Ishikawa (cell line): ENCODE measurements at regions not wholly inside any gene's neighbourhood (a gene's known extent, or its start where the extent isn't known, plus 50 kb on each side); places are given as distances from the start of the nearest gene placed in this dataset.

ENCODE experiments used
- CEBPB ChIP-seq: IDR thresholded peaks from 2 replicates; pipeline ENCODE4 v1.6.1; 2012
- CREB1 ChIP-seq: IDR thresholded peaks from 2 replicates; pipeline ENCODE4 v1.6.1; 2012; ENCODE audit warnings: low read depth
- EGR1 ChIP-seq: IDR thresholded peaks from 2 replicates; pipeline ENCODE4 v1.6.1; 2012
- EP300 ChIP-seq: IDR thresholded peaks from 2 replicates; pipeline ENCODE4 v1.6.1; 2012; ENCODE audit warnings: borderline replicate concordance
- FOXM1 ChIP-seq: IDR thresholded peaks from 2 replicates; pipeline ENCODE4 v1.6.1; 2012; ENCODE audit warnings: low read depth, borderline replicate concordance
- NFIC ChIP-seq: IDR thresholded peaks from 2 replicates; pipeline ENCODE4 v1.6.1; 2012
- RAD21 ChIP-seq: IDR thresholded peaks from 2 replicates; pipeline ENCODE4 v1.6.1; 2012; ENCODE audit warnings: low read depth
- TAF1 ChIP-seq: IDR thresholded peaks from 2 replicates; pipeline ENCODE4 v1.6.1; 2012; ENCODE audit warnings: low read depth, mild to moderate bottlenecking
- TCF12 ChIP-seq: IDR thresholded peaks from 2 replicates; pipeline ENCODE4 v1.6.1; 2012; ENCODE audit warnings: low read depth
- TEAD4 ChIP-seq: IDR thresholded peaks from 2 replicates; pipeline ENCODE4 v1.6.1; 2012
- YY1 ChIP-seq: IDR thresholded peaks from 2 replicates; pipeline ENCODE4 v1.6.1; 2012; ENCODE audit warnings: low read depth
- ZBTB7A ChIP-seq: IDR thresholded peaks from 2 replicates; pipeline ENCODE4 v1.6.1; 2012; ENCODE audit warnings: low read depth
- TF ChIP-seq, protein P1 (sequence below): IDR thresholded peaks from 2 replicates; pipeline ENCODE4 v1.6.1; 2012; ENCODE audit warnings: low read depth, mild to moderate bottlenecking
- TF ChIP-seq, protein P2 (sequence below): IDR thresholded peaks from 2 replicates; pipeline ENCODE4 v1.6.1; 2012
- TF ChIP-seq, protein P3 (sequence below): IDR thresholded peaks from 2 replicates; pipeline ENCODE4 v1.6.1; 2012

DNA sequence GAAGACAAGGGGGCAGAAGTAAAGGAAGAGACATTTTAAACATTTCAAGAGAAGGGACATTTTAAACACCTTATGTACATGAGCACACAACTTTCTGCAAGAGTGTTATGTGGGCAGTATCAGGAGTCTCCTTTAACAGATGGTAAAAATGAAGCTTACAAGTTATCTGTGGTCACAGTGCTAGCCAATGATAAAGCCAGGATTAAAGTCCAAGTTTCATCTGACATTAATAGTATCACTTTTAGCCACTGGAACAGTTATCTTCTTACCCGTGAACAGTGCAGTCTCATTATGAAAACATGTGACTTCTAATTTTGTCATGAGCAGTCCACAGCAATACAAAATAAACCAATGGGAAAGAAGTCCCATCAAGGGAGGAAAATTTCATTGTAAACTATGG lies 627.9 kb upstream of the AGA start:
- TF ChIP-seq TCF12 (no peak), CEBPB (no peak), TAF1 (no peak), FOXM1 (no peak), EGR1 (no peak), YY1 (no peak), CREB1 (no peak), NFIC (no peak), EP300 (no peak), RAD21 (no peak)
- TF ChIP-seq, protein P1, sequence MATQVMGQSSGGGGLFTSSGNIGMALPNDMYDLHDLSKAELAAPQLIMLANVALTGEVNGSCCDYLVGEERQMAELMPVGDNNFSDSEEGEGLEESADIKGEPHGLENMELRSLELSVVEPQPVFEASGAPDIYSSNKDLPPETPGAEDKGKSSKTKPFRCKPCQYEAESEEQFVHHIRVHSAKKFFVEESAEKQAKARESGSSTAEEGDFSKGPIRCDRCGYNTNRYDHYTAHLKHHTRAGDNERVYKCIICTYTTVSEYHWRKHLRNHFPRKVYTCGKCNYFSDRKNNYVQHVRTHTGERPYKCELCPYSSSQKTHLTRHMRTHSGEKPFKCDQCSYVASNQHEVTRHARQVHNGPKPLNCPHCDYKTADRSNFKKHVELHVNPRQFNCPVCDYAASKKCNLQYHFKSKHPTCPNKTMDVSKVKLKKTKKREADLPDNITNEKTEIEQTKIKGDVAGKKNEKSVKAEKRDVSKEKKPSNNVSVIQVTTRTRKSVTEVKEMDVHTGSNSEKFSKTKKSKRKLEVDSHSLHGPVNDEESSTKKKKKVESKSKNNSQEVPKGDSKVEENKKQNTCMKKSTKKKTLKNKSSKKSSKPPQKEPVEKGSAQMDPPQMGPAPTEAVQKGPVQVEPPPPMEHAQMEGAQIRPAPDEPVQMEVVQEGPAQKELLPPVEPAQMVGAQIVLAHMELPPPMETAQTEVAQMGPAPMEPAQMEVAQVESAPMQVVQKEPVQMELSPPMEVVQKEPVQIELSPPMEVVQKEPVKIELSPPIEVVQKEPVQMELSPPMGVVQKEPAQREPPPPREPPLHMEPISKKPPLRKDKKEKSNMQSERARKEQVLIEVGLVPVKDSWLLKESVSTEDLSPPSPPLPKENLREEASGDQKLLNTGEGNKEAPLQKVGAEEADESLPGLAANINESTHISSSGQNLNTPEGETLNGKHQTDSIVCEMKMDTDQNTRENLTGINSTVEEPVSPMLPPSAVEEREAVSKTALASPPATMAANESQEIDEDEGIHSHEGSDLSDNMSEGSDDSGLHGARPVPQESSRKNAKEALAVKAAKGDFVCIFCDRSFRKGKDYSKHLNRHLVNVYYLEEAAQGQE: no peak
- TF ChIP-seq, protein P2, sequence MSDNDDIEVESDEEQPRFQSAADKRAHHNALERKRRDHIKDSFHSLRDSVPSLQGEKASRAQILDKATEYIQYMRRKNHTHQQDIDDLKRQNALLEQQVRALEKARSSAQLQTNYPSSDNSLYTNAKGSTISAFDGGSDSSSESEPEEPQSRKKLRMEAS: no peak
- TF ChIP-seq, protein P3, sequence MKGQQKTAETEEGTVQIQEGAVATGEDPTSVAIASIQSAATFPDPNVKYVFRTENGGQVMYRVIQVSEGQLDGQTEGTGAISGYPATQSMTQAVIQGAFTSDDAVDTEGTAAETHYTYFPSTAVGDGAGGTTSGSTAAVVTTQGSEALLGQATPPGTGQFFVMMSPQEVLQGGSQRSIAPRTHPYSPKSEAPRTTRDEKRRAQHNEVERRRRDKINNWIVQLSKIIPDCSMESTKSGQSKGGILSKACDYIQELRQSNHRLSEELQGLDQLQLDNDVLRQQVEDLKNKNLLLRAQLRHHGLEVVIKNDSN: no peak

DNA sequence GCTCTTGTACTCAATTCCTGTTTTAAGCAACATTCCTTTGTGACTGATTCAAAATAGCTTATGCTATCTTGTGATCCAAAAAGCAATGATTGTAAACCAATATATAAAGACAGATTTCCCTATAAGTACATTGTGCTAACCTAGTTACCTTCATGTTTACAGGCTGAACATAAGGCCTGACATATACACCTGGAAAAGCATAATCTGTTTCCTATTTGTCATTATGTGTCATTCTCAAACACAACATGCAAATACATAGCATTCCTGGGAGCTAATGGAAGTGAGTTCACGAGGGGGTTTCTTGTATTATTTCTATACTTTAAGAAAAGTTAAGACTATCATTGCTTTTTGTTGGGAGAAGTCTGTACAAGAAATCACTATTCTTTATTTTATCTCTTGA lies 638.1 kb upstream of the AGA start:
- TF ChIP-seq TCF12: no peak
- TF ChIP-seq NFIC: no peak
- no peak for TF ChIP-seq FOXM1
- TF ChIP-seq, protein P3: no peak
- TF ChIP-seq EP300: no peak
- TF ChIP-seq EGR1: no peak
- TF ChIP-seq CREB1: no peak
- TF ChIP-seq, protein P1: no peak
- TF ChIP-seq, protein P2: no peak
- no peak for TF ChIP-seq TEAD4
- no peak for TF ChIP-seq YY1
- no peak for TF ChIP-seq CEBPB

- TF ChIP-seq RAD21 (no peak), YY1 (no peak), ZBTB7A (no peak)
Observed at GRCh38 chr4:178081176-178081575, 638.9 kb upstream of the AGA start.

DNA sequence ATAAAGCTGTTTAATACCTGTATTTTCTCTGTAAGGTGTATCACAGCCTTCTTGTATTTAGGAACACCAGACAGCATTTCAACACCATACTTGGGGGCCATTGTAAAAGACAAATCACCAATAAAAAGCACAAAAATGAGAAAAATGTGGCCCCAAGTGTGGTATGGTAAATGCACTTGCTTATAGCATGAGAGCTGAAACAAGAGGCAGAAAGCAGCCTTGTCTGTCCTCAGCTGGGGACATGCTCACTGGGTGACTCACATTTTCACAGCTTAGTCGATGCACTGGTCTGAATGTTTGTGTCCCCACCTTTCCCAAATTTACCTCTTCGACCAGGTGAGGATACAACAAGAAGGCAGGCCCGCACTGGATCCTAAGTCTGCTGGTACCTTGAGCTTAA lies 639.7 kb upstream of the AGA start:
- TF ChIP-seq CEBPB: no peak
- TF ChIP-seq, protein P1: no peak
- TF ChIP-seq TAF1: no peak
- TF ChIP-seq YY1: no peak
- no peak for TF ChIP-seq TCF12
- TF ChIP-seq RAD21: no peak
- TF ChIP-seq EGR1: no peak
- TF ChIP-seq FOXM1: no peak
- no peak for TF ChIP-seq CREB1
- TF ChIP-seq NFIC: no peak
- TF ChIP-seq, protein P3: no peak
- TF ChIP-seq, protein P2: no peak
- no peak for TF ChIP-seq ZBTB7A
- TF ChIP-seq TEAD4: no peak
- no peak for TF ChIP-seq EP300
